ENCODE measurements at regions not wholly inside any gene's neighbourhood (a gene's known extent, or its start where the extent isn't known, plus 50 kb on each side); places are given as distances from the start of the nearest gene placed in this dataset.

GRCh38 chr1:8127171-8127641 lies 101.1 kb upstream of the ERRFI1 start:
- no peaks in the 10 kb centered on the region for H3K9me3 ChIP-seq (ENCODE audit: insufficient read depth, low read depth, low read length)
- H3K4me1 ChIP-seq (ENCODE audit: insufficient read depth, low read length, poor library complexity, severe bottlenecking): no peaks in the 10 kb centered on the region
- no peak for TF ChIP-seq EZH2phosphoT487 (IDR thresholded peaks at IDR 0.05; ENCODE audit: borderline replicate concordance)
- no peak for TF ChIP-seq CTCF (conservative IDR thresholded peaks at IDR 0.05; ENCODE audit: low read length)
- H3F3A ChIP-seq (ENCODE audit: low read depth): no peaks in the 10 kb centered on the region
- no peak overlapping the region for H2AFZ ChIP-seq (ENCODE audit: low read length)
- H3K9ac ChIP-seq (ENCODE audit: low read depth, low read length, poor library complexity, severe bottlenecking): no peak overlapping the region
- no peak overlapping the region for H3K4me2 ChIP-seq (ENCODE audit: low read depth, low read length, poor library complexity, severe bottlenecking)
- no peaks in the 10 kb centered on the region for H3K79me2 ChIP-seq (ENCODE audit: insufficient read depth, low read length)
- no peak overlapping the region for H3K4me3 ChIP-seq (ENCODE audit: low read length, poor library complexity, severe bottlenecking)
- H3K27me3 ChIP-seq (ENCODE audit: insufficient read depth, low read length, poor library complexity, severe bottlenecking): no peaks in the 10 kb centered on the region
- no peaks in the 10 kb centered on the region for H3K36me3 ChIP-seq (ENCODE audit: insufficient read depth, low read length)
- no peaks in the 10 kb centered on the region for H3K9me2 ChIP-seq (replicated peaks; ENCODE audit: low read depth, low read length)
- no peaks in the 10 kb centered on the region for H4K20me1 ChIP-seq (ENCODE audit: insufficient read depth, low read length, poor library complexity, severe bottlenecking)

DNA sequence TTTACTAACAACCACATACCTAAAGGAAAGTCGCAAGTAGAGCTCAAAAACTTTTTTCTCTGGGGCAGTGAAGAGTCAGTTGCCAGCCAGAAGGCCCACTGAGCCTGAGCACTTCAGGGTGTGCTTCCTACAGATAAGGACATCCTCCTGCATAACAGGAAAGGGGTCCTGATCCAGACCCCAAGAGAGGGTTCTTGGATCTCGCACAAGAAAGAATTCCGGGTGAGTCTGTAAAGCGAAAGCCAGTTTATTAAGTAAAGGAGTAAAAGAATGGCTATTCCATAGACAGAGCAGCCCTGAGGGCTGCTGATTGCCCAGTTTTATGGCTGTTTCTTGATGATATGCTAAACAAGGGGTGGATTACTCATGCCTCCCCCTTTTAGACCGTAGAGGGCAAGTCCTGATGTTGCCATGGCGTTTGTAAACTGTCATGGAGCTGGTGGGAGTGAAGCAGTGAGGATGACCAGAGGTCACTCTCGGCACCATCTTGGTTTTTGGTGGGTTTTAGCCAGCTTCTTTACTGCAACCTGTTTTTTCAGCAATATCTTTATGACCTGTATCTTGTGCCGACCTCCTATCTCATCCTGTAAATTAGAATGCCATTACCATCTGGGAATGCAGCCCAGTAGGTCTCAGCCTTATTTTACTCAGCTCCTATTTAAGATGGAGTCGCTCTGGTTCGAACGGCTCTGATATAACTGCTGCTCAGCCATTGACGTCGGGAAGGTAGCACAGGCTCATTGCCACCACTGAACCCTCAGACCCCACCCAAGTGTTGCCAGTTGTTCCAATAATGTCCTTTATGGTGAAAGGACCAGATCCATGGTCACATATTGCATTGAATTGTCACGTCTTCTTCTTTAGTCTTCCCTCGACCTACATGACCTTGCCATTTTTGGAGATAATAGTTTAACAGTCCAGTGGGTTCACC lies 96.6 kb upstream of the ERRFI1 start:
- Histone ChIP-seq H3K9ac (ENCODE audit: low read depth, low read length, poor library complexity, severe bottlenecking) (no peak overlapping the region), H3F3A (ENCODE audit: low read depth) (no peaks in the 10 kb centered on the region), H3K9me2 (replicated peaks; ENCODE audit: low read depth, low read length) (no peaks in the 10 kb centered on the region), H3K9me3 (ENCODE audit: insufficient read depth, low read depth, low read length) (no peaks in the 10 kb centered on the region), H3K36me3 (ENCODE audit: insufficient read depth, low read length) (no peaks in the 10 kb centered on the region), H2AFZ (ENCODE audit: low read length) (no peak overlapping the region), H3K79me2 (ENCODE audit: insufficient read depth, low read length) (no peaks in the 10 kb centered on the region), H4K20me1 (ENCODE audit: insufficient read depth, low read length, poor library complexity, severe bottlenecking) (no peaks in the 10 kb centered on the region), H3K4me3 (ENCODE audit: low read length, poor library complexity, severe bottlenecking) (no peak overlapping the region), H3K4me2 (ENCODE audit: low read depth, low read length, poor library complexity, severe bottlenecking) (no peak overlapping the region), H3K27me3 (ENCODE audit: insufficient read depth, low read length, poor library complexity, severe bottlenecking) (no peaks in the 10 kb centered on the region), H3K4me1 (ENCODE audit: insufficient read depth, low read length, poor library complexity, severe bottlenecking) (no peaks in the 10 kb centered on the region)
- no peak for TF ChIP-seq EZH2phosphoT487 (IDR thresholded peaks at IDR 0.05; ENCODE audit: borderline replicate concordance)
- no peak for TF ChIP-seq CTCF (conservative IDR thresholded peaks at IDR 0.05; ENCODE audit: low read length)

- Histone ChIP-seq H2AFZ (ENCODE audit: low read length) (no peak overlapping the region), H3K79me2 (ENCODE audit: insufficient read depth, low read length) (no peaks in the 10 kb centered on the region), H3K36me3 (ENCODE audit: insufficient read depth, low read length) (no peaks in the 10 kb centered on the region), H3K9me3 (ENCODE audit: insufficient read depth, low read depth, low read length) (no peaks in the 10 kb centered on the region), H3K4me3 (ENCODE audit: low read length, poor library complexity, severe bottlenecking) (no peak overlapping the region), H3F3A (ENCODE audit: low read depth) (no peaks in the 10 kb centered on the region), H3K9ac (ENCODE audit: low read depth, low read length, poor library complexity, severe bottlenecking) (no peak overlapping the region), H3K4me1 (ENCODE audit: insufficient read depth, low read length, poor library complexity, severe bottlenecking) (no peaks in the 10 kb centered on the region), H4K20me1 (ENCODE audit: insufficient read depth, low read length, poor library complexity, severe bottlenecking) (no peaks in the 10 kb centered on the region), H3K4me2 (ENCODE audit: low read depth, low read length, poor library complexity, severe bottlenecking) (no peak overlapping the region), H3K27me3 (ENCODE audit: insufficient read depth, low read length, poor library complexity, severe bottlenecking) (no peaks in the 10 kb centered on the region), H3K9me2 (replicated peaks; ENCODE audit: low read depth, low read length) (no peaks in the 10 kb centered on the region)
- no peak for TF ChIP-seq EZH2phosphoT487 (IDR thresholded peaks at IDR 0.05; ENCODE audit: borderline replicate concordance)
- TF ChIP-seq CTCF (conservative IDR thresholded peaks at IDR 0.05; ENCODE audit: low read length): no peak
These were observed 96.0 kb upstream of the ERRFI1 start for GRCh38 chr1:8122160-8122476.

Data from Loucy (cell line).